Spinal cord (tissue), 9 donors: ENCODE measurements at regions not wholly inside any gene's neighbourhood (a gene's known extent, or its start where the extent isn't known, plus 50 kb on each side); places are given as distances from the start of the nearest gene placed in this dataset.
A peak's percentile ranks its signal among the peaks of the same experiment; 100 is the strongest.

Experiments
- DNase-seq, 6 donors: peaks; one replicate each; pipeline versions ENCODE4 v3.0.0 to v3.0.0-alpha.2; 2013 to 2015; ENCODE audit warnings: low spot score in 6 of 6, low read depth in 4 of 6
- H3K27ac ChIP-seq: one replicate; pipeline ENCODE4 v1.5.1; 2013; ENCODE audit warnings: low read depth, low read length, control low read depth
- H3K27me3 ChIP-seq: one replicate; pipeline ENCODE4 v1.6.1; 2013; ENCODE audit warnings: low read length; ENCODE audit not compliant: control insufficient read depth, insufficient read depth
- H3K36me3 ChIP-seq: one replicate; pipeline ENCODE4 v1.6.1; 2013; ENCODE audit warnings: low read length; ENCODE audit not compliant: control insufficient read depth, insufficient read depth
- H3K4me1 ChIP-seq: one replicate; pipeline ENCODE4 v1.6.1; 2013; ENCODE audit warnings: low read length; ENCODE audit not compliant: control insufficient read depth, insufficient read depth
- H3K4me3 ChIP-seq: one replicate; pipeline ENCODE4 v1.5.1; 2013; ENCODE audit warnings: low read depth, low read length, control low read depth
- H3K9me3 ChIP-seq: one replicate; pipeline ENCODE4 v1.6.1; 2013; ENCODE audit warnings: low read length; ENCODE audit not compliant: control insufficient read depth, insufficient read depth
- WGBS: methylation state at CpG from one replicate; pipeline ENCODE4 v1.1.5; 2013; ENCODE audit warnings: missing lambda C conversion rate; ENCODE audit not compliant: insufficient coverage; 5-methylcytosine and 5-hydroxymethylcytosine counted together
- donor health status: healthy.

GRCh38 chr1:38223391-38223790, 176.8 kb upstream of the POU3F1 start:
- no peak overlapping the region for H3K27ac ChIP-seq
- no peak for DNase-seq
- no peaks in the 10 kb centered on the region for H3K4me1 ChIP-seq
- no peaks in the 10 kb centered on the region for H3K36me3 ChIP-seq
- no peaks in the 10 kb centered on the region for H3K9me3 ChIP-seq
- H3K4me3 ChIP-seq = no peak overlapping the region
- peaks cover 2% of the 10 kb centered on the region for H3K27me3 ChIP-seq

DNA sequence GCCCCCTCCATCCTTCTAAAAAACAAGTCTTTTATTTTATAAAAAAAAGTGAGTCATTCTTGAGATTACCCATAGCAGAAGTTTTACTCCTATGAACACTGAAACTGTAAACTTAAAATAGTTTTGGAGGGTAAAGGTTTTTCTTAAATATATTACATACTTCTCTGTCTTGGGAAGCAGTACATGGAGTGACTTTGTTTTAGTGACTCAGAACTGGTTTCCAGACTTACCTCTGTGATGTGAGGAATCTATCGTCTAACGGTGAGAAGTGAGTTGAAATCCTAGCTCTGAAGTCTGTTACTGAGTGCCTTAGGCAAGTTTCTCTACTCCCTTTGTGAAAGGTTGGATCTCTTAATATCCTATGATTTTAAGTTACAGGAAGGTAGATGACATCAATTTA, 176.3 kb upstream of the POU3F1 start:
- Histone ChIP-seq H3K27ac (no peak overlapping the region), H3K9me3 (no peaks in the 10 kb centered on the region), H3K4me3 (no peak overlapping the region), H3K36me3 (no peaks in the 10 kb centered on the region), H3K27me3 (peaks cover 2% of the 10 kb centered on the region), H3K4me1 (no peaks in the 10 kb centered on the region)
- WGBS = 90% methylated on average over 2 of the region's 2 CpGs
- no peak for DNase-seq

GRCh38 chr1:38221006-38221649, 174.5 kb upstream of the POU3F1 start:
- Histone ChIP-seq H3K4me3 (no peak overlapping the region), H3K27me3 (peaks cover 5% of the 10 kb centered on the region), H3K36me3 (no peaks in the 10 kb centered on the region), H3K9me3 (no peaks in the 10 kb centered on the region), H3K27ac (no peak overlapping the region), H3K4me1 (no peaks in the 10 kb centered on the region)
- peak in 1 of 6 donors; percentile 45 for DNase-seq
- 100% methylated on average over 1 of the region's 9 CpGs for WGBS

GRCh38 chr1:38217316-38217715, 170.7 kb upstream of the POU3F1 start:
- Histone ChIP-seq H3K27ac (no peak overlapping the region), H3K4me3 (no peak overlapping the region), H3K9me3 (no peaks in the 10 kb centered on the region), H3K36me3 (no peaks in the 10 kb centered on the region), H3K27me3 (peaks cover 5% of the 10 kb centered on the region), H3K4me1 (peaks cover 6% of the 10 kb centered on the region)
- no peak for DNase-seq
- WGBS = 83% methylated on average over 5 of the region's 5 CpGs

DNA sequence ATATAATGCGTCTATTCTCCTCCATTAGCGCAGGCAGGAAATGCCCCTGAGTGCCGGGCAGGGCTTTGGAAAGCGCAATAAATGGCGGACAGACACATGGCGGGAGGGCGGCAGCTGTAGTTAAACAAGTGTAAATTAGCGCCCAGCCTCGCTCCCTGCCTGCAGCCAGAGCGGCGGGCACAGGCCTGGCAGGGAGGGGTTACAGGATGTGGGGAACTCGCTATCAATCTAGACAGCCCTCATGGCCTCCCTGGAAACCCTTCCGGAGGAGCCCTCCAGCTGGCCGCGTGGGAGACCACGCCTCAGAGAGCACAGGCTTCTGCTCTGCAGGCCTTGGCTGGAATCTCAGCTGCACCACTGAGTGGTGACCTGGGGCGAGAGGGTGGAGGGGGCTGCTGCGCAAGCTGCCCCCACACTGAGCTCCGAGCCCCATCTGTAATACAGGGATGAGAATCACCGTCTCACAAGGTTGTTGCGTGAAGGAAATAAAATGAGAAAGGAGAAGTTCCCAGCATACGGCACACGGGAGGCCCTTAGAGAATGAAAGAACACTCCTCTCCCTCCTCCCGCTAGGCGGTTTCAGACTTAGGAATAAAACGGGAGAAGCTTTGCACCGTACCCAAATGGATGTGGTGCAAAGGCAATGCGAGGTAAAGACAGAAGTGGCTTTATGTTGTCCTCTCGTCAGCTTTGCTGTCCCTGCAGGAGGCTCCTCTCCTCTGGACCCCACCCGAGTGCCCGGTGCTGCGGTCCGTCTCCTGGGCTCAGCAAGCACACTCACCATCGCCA, 167.2 kb upstream of the POU3F1 start:
- H3K27me3 ChIP-seq = peaks cover 3% of the 10 kb centered on the region
- no peaks in the 10 kb centered on the region for H3K36me3 ChIP-seq
- DNase-seq = peak in 2 of 6 donors; percentile 9 to 78
- peaks cover 11% of the 10 kb centered on the region for H3K4me1 ChIP-seq
- H3K4me3 ChIP-seq = no peak overlapping the region
- WGBS = 63% methylated on average over 21 of the region's 34 CpGs
- no peak overlapping the region for H3K27ac ChIP-seq
- no peaks in the 10 kb centered on the region for H3K9me3 ChIP-seq

DNA sequence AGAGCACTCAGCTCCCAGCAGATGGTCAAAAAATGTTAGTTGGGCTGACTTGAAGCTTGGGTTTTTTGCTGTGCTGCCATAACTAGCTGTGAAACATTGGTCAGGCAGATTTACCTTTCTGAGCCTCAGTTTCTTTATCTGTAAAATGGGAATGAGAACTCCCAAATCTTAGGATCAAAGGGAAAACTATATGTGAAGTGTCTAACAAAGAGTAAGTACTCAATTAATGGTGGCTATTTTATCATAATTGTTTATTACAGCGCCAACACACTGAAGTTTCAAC, 164.2 kb upstream of the POU3F1 start:
- Histone ChIP-seq H3K36me3 (no peaks in the 10 kb centered on the region), H3K4me1 (peaks cover 16% of the 10 kb centered on the region), H3K9me3 (no peaks in the 10 kb centered on the region), H3K4me3 (no peak overlapping the region), H3K27me3 (no peaks in the 10 kb centered on the region), H3K27ac (no peak overlapping the region)
- no peak for DNase-seq
- WGBS = 86% methylated on average over 1 of the region's 1 CpG

GRCh38 chr1:38210021-38210894, 163.7 kb upstream of the POU3F1 start:
- Histone ChIP-seq H3K27ac (no peak overlapping the region), H3K9me3 (no peaks in the 10 kb centered on the region), H3K4me3 (no peak overlapping the region), H3K36me3 (no peaks in the 10 kb centered on the region), H3K4me1 (peaks cover 16% of the 10 kb centered on the region), H3K27me3 (no peaks in the 10 kb centered on the region)
- WGBS = 62% methylated on average over 12 of the region's 15 CpGs
- peak in 1 of 6 donors; percentile 54 for DNase-seq

- no peaks in the 10 kb centered on the region for H3K36me3 ChIP-seq
- DNase-seq = no peak
- H3K9me3 ChIP-seq = no peaks in the 10 kb centered on the region
- 97% methylated on average over 7 of the region's 9 CpGs for WGBS
- peaks cover 3% of the 10 kb centered on the region for H3K27me3 ChIP-seq
- H3K4me1 ChIP-seq = peaks cover 16% of the 10 kb centered on the region
- no peak overlapping the region for H3K27ac ChIP-seq
- no peak overlapping the region for H3K4me3 ChIP-seq
Measured at GRCh38 chr1:38208716-38209632, 162.4 kb upstream of the POU3F1 start.

DNA sequence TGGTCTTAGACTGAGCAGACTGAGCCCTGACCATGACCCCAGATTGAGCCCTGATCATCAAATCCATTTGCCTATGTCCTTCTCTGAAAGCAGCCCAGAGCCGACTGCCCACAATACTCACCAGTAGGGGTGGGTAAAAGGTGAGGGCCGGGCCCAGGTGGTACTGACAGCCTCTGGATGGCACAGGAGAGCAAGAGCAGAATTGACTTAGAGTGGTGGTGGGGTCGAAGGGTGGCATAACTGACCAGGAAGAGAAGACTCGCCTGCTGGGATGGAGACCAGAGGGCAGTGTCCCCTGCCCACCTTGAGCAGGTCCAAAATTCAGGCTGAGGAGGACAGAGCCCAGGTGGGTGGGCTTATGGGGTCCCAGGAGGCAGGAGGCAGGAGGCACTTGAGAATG, 161.3 kb upstream of the POU3F1 start:
- Histone ChIP-seq H3K9me3 (no peaks in the 10 kb centered on the region), H3K27me3 (peaks cover 4% of the 10 kb centered on the region), H3K4me1 (peaks cover 11% of the 10 kb centered on the region), H3K4me3 (no peak overlapping the region), H3K27ac (no peak overlapping the region), H3K36me3 (no peaks in the 10 kb centered on the region)
- no peak for DNase-seq
- WGBS = 100% methylated on average over 3 of the region's 4 CpGs
